ENCODE measurements at regions not wholly inside any gene's neighbourhood (a gene's known extent, or its start where the extent isn't known, plus 50 kb on each side); places are given as distances from the start of the nearest gene placed in this dataset.

- TF ChIP-seq CTCF (conservative IDR thresholded peaks at IDR 0.05; ENCODE audit: low read depth, low read length): no peak
- H3K4me3 ChIP-seq (ENCODE audit: low read depth, low read length): no peak overlapping the region
- no peak for DNase-seq (ENCODE audit: low read depth)
Observed at GRCh38 chr3:69524816-69525215, 138.9 kb upstream of the FRMD4B start.

- DNase-seq (ENCODE audit: low read depth): no peak
- no peak for TF ChIP-seq CTCF (conservative IDR thresholded peaks at IDR 0.05; ENCODE audit: low read depth, low read length)
Observed at GRCh38 chr3:69521286-69521685, 135.4 kb upstream of the FRMD4B start.

GRCh38 chr3:69511361-69511760 is 125.5 kb upstream of the FRMD4B start:
- DNase-seq (ENCODE audit: low read depth): no peak
- H3K4me3 ChIP-seq (ENCODE audit: low read depth, low read length): no peak overlapping the region
- TF ChIP-seq CTCF (conservative IDR thresholded peaks at IDR 0.05; ENCODE audit: low read depth, low read length): no peak

More at GRCh38 chr3:69521286-69521685, 135.4 kb upstream of the FRMD4B start:
- no peak overlapping the region for H3K4me3 ChIP-seq (ENCODE audit: low read depth, low read length)

GRCh38 chr3:69510481-69511030 is 124.7 kb upstream of the FRMD4B start:
- no peak for DNase-seq (ENCODE audit: low read depth)
- TF ChIP-seq CTCF (conservative IDR thresholded peaks at IDR 0.05; ENCODE audit: low read depth, low read length): no peak
- H3K4me3 ChIP-seq (ENCODE audit: low read depth, low read length): no peak overlapping the region

- H3K4me3 ChIP-seq (ENCODE audit: low read depth, low read length): no peak overlapping the region
- no peak for TF ChIP-seq CTCF (conservative IDR thresholded peaks at IDR 0.05; ENCODE audit: low read depth, low read length)
- DNase-seq (ENCODE audit: low read depth): no peak
Observed at GRCh38 chr3:69509288-69509687, 123.4 kb upstream of the FRMD4B start.

- TF ChIP-seq CTCF (conservative IDR thresholded peaks at IDR 0.05; ENCODE audit: low read depth, low read length): no peak
- H3K4me3 ChIP-seq (ENCODE audit: low read depth, low read length): no peak overlapping the region
- no peak for DNase-seq (ENCODE audit: low read depth)
Observed at GRCh38 chr3:69505770-69506407, 120.0 kb upstream of the FRMD4B start.

GRCh38 chr3:69504232-69504631 is 118.3 kb upstream of the FRMD4B start:
- H3K4me3 ChIP-seq (ENCODE audit: low read depth, low read length): no peak overlapping the region
- TF ChIP-seq CTCF (conservative IDR thresholded peaks at IDR 0.05; ENCODE audit: low read depth, low read length): no peak
- peak; percentile 13 for DNase-seq (ENCODE audit: low read depth)

All from epithelial cell of proximal tubule (primary cell).